Glomerular visceral epithelial cell (primary cell): ENCODE measurements at regions not wholly inside any gene's neighbourhood (a gene's known extent, or its start where the extent isn't known, plus 50 kb on each side); places are given as distances from the start of the nearest gene placed in this dataset.

Source experiments
- DNase-seq: peaks from one replicate; pipeline ENCODE4 v3.0.0-alpha.2; 2016; ENCODE audit errors: extremely low spot score

- DNase-seq = no peak
These were observed 296.8 kb upstream of the KAZN start for GRCh38 chr1:14301704-14302024.

GRCh38 chr1:14302025-14302424 is 296.5 kb upstream of the KAZN start:
- no peak for DNase-seq

GRCh38 chr1:14303011-14303410 is 295.5 kb upstream of the KAZN start:
- peak; percentile 21 for DNase-seq

GRCh38 chr1:14304381-14304865 is 294.1 kb upstream of the KAZN start:
- peak; percentile 79 for DNase-seq

- no peak for DNase-seq
These were observed 290.0 kb upstream of the KAZN start for GRCh38 chr1:14308460-14308859.

- no peak for DNase-seq
These were observed 288.5 kb upstream of the KAZN start for GRCh38 chr1:14309984-14310383.

GRCh38 chr1:14310476-14310875 is 288.0 kb upstream of the KAZN start:
- no peak for DNase-seq

GRCh38 chr1:14313731-14314431 is 284.6 kb upstream of the KAZN start:
- no peak for DNase-seq

- no peak for DNase-seq
These were observed 279.7 kb upstream of the KAZN start for GRCh38 chr1:14318830-14319229.

GRCh38 chr1:14320518-14320917 is 278.0 kb upstream of the KAZN start:
- DNase-seq = peak; percentile 49

- no peak for DNase-seq
These were observed 277.5 kb upstream of the KAZN start for GRCh38 chr1:14320986-14321385.

GRCh38 chr1:14321422-14321821 is 277.1 kb upstream of the KAZN start:
- DNase-seq = no peak

GRCh38 chr1:14323568-14324247 is 274.8 kb upstream of the KAZN start:
- DNase-seq = no peak

GRCh38 chr1:14324248-14324630 is 274.2 kb upstream of the KAZN start:
- DNase-seq = no peak

GRCh38 chr1:14326857-14327256 is 271.6 kb upstream of the KAZN start:
- DNase-seq = no peak

- DNase-seq = no peak
These were observed 269.8 kb upstream of the KAZN start for GRCh38 chr1:14328685-14329084.

- DNase-seq = no peak
These were observed 266.3 kb upstream of the KAZN start for GRCh38 chr1:14332158-14332557.

GRCh38 chr1:14334336-14335176 is 263.9 kb upstream of the KAZN start:
- DNase-seq = no peak

- no peak for DNase-seq
These were observed 260.0 kb upstream of the KAZN start for GRCh38 chr1:14338509-14338908.

GRCh38 chr1:14339288-14339687 is 259.2 kb upstream of the KAZN start:
- no peak for DNase-seq

- DNase-seq = no peak
These were observed 258.3 kb upstream of the KAZN start for GRCh38 chr1:14340002-14340785.

- DNase-seq = no peak
These were observed 257.3 kb upstream of the KAZN start for GRCh38 chr1:14341147-14341546.
